ENCODE measurements at regions not wholly inside any gene's neighbourhood (a gene's known extent, or its start where the extent isn't known, plus 50 kb on each side); places are given as distances from the start of the nearest gene placed in this dataset.

DNA sequence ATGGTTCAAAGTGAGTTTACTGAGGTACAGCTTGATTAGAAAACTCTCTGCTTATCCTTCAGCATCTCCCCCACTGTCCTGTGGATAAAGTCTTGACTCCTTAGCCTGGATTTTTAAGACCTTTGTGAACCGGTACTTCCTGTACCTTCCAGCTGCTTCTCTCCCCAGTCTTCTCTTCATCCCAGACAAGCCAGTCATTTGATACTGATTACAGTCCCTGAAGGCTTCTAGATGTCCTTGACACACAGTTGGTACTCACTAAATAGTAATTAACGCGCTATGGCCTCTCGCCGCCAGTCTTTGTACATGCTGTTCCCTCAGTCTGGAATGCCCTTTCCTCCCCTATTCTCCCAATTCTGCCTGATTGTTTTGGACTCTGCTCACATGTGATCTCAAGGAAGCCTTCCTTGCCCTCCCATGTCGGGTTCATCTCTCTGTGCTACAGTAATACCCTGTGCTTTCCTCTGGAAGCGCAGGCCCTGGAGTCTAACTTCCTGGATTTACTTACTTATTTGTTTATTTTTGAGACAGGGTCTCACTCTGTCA is 50.6 kb upstream of the PTGR2 start:
- TF ChIP-seq, protein P1, sequence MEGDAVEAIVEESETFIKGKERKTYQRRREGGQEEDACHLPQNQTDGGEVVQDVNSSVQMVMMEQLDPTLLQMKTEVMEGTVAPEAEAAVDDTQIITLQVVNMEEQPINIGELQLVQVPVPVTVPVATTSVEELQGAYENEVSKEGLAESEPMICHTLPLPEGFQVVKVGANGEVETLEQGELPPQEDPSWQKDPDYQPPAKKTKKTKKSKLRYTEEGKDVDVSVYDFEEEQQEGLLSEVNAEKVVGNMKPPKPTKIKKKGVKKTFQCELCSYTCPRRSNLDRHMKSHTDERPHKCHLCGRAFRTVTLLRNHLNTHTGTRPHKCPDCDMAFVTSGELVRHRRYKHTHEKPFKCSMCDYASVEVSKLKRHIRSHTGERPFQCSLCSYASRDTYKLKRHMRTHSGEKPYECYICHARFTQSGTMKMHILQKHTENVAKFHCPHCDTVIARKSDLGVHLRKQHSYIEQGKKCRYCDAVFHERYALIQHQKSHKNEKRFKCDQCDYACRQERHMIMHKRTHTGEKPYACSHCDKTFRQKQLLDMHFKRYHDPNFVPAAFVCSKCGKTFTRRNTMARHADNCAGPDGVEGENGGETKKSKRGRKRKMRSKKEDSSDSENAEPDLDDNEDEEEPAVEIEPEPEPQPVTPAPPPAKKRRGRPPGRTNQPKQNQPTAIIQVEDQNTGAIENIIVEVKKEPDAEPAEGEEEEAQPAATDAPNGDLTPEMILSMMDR (IDR thresholded peaks at IDR 0.05) = no peak
- no peaks in the 10 kb centered on the region for H3K27me3 ChIP-seq
- no peaks in the 10 kb centered on the region for H3K9me3 ChIP-seq
- H3K4me1 ChIP-seq = peaks cover 3% of the 10 kb centered on the region
- H3K9ac ChIP-seq (ENCODE audit: low read depth in 2 of 2, low read length in 2 of 2) = no peak overlapping the region
- intact Hi-C loops (cut with DNase I) = no loop called here
- H3K36me3 ChIP-seq = no peaks in the 10 kb centered on the region
- DNase-seq = no peak
- H3K4me3 ChIP-seq = no peak overlapping the region
- H3K27ac ChIP-seq = no peak overlapping the region

DNA sequence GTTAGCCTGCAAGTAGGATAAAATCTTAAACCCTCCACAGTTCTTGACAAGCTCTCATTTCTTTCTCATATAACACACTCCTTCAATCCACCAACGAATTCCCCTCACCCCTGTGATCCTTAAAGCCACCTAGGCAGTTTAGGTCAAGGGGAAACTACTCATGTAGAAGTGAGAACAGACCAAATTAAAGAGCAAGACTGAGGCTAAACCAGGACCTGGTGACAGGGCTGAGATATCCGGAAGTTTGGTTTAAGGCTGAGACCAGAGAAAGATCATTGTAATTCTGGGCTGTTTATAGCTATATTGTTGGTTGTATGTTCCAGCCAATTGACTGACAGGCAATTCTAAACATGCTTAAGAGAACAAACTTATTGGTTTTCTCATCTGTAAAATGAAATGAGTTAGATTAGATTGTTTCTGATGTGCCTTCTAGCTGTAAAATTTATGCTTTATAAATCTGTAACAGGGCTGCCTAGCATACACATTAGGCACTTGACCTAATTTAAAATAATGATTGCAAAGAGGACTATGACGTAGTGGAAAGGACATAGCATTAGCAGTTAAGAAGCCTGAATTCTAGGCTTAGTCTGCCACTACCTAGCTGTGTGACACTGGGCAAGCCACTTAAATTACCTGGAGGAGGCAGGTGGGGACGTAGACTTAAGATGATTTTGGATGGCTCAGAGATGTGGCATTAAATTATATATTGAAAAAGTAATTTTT is 53.9 kb upstream of the PTGR2 start:
- no peaks in the 10 kb centered on the region for H3K9me3 ChIP-seq
- no peak overlapping the region for H3K4me3 ChIP-seq
- intact Hi-C loops (cut with DNase I) = no loop called here
- peaks cover 3% of the 10 kb centered on the region for H3K4me1 ChIP-seq
- DNase-seq = no peak
- H3K27me3 ChIP-seq = no peaks in the 10 kb centered on the region
- H3K36me3 ChIP-seq = no peaks in the 10 kb centered on the region
- H3K9ac ChIP-seq (ENCODE audit: low read depth in 2 of 2, low read length in 2 of 2) = peak overlapping the region; percentile 29 to 65
- TF ChIP-seq, protein P1 (IDR thresholded peaks at IDR 0.05) = no peak
- H3K27ac ChIP-seq = peak overlapping the region; percentile 84

DNA sequence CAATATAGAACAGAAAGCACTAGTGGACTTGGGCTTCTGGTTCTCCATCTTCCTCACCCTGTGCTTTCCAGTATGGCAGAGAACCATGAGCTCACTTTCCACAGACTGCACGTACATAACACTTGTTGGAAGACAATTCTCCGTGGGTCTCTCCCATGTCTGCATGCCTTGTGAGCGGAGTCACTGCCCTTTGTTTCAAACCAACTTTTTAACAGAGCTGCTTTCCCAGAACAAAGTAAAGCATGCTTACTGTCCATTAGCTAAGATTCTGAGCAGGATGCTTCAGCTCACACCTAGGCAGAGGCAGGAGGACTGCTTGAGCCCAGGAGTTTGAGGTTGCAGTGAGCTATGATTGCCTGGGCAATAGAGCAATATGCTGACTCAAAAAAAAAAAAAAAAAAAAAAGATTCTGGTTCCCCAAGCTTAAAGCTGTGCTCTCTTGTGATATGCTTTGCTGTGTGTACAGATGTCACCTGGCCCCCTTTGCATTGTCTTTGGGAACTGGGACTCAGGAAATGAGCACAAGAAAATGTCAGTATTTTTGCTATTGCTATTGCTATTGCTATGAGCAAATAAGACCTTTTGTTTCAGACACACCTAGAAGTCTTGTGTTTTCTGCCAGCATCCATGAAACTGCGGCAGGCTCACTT is 54.6 kb upstream of the PTGR2 start:
- intact Hi-C loops (cut with DNase I) = no loop called here
- TF ChIP-seq, protein P1 (IDR thresholded peaks at IDR 0.05) = no peak
- no peak overlapping the region for H3K4me3 ChIP-seq

DNA sequence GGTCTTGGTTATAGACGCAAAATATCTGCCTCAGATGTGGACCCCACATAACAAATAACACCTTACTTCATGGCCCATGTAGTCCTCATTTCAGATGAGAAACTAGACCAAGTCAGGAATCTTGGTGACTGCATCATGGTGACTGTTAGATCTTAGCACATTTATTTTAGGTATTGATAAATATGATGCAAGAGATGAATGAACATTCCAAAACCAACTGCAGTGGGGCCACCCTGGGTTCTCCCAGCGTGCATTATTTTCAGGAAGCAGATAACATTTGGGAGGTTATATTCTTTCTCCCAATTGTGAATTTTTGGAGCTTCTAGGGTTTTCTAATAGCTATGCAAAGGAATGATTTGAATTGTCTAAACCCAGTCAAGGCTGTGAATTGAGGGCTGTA is 55.2 kb upstream of the PTGR2 start:
- Histone ChIP-seq H3K36me3 (no peaks in the 10 kb centered on the region), H3K9ac (ENCODE audit: low read depth in 2 of 2, low read length in 2 of 2) (peak overlapping the region in 1 of 2 donors; percentile 65), H3K9me3 (no peaks in the 10 kb centered on the region), H3K4me3 (no peak overlapping the region), H3K27ac (peak overlapping the region; percentile 84), H3K27me3 (no peaks in the 10 kb centered on the region), H3K4me1 (peaks cover 3% of the 10 kb centered on the region)
- DNase-seq = no peak
- TF ChIP-seq, protein P1 (IDR thresholded peaks at IDR 0.05) = no peak
- intact Hi-C loops (cut with DNase I) = no loop called here

More for the DNA sequence above, 54.6 kb upstream of the PTGR2 start:
- Histone ChIP-seq H3K27ac (peak overlapping the region; percentile 84), H3K4me1 (peaks cover 3% of the 10 kb centered on the region), H3K36me3 (no peaks in the 10 kb centered on the region), H3K27me3 (no peaks in the 10 kb centered on the region), H3K9me3 (no peaks in the 10 kb centered on the region), H3K9ac (ENCODE audit: low read depth in 2 of 2, low read length in 2 of 2) (peak overlapping the region; percentile 29 to 65)
- DNase-seq = no peak

DNA sequence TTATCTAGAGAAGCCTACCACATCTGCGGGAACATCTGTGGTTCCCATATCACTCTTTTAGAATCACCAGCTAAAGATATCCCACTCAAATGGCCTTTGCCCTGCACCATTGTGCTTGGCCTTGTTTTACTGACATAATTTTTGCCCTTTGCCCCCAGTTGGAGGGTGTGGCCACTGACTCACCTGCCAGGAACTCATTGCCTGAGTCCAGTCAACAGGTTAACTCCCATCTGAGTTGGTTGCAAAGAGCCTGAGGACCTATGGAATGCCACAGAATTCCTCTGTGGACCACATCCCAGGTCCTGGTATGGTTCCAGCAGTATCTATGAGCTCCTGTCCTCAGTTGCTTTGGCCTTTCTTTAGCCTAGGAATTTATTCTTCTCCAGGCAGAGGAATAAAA is 55.7 kb upstream of the PTGR2 start:
- Histone ChIP-seq H3K9ac (ENCODE audit: low read depth in 2 of 2, low read length in 2 of 2) (no peak overlapping the region), H3K4me1 (peaks cover 3% of the 10 kb centered on the region), H3K4me3 (no peak overlapping the region), H3K27ac (peak overlapping the region; percentile 84), H3K36me3 (no peaks in the 10 kb centered on the region), H3K9me3 (no peaks in the 10 kb centered on the region), H3K27me3 (no peaks in the 10 kb centered on the region)
- intact Hi-C loops (cut with DNase I) = no loop called here
- peak; percentile 96 for DNase-seq
- TF ChIP-seq, protein P1 (IDR thresholded peaks at IDR 0.05) = no peak
